Hematopoietic multipotent progenitor cell treated with erythropoietin and hydrocortisone succinate and interleukin-3 and kit ligand, for 4 days (in vitro differentiated cells): ENCODE measurements at regions not wholly inside any gene's neighbourhood (a gene's known extent, or its start where the extent isn't known, plus 50 kb on each side); places are given as distances from the start of the nearest gene placed in this dataset.

Source experiments
- DNase-seq: peaks from one replicate; pipeline ENCODE4 v3.0.0-alpha.2; 2015

GRCh38 chr3:117201901-117202774 is 492.6 kb downstream of the TUSC7 start:
- DNase-seq = no peak

- DNase-seq = no peak
These were observed 507.8 kb downstream of the TUSC7 start for GRCh38 chr3:117217355-117217754.

GRCh38 chr3:117217760-117218316 is 508.3 kb downstream of the TUSC7 start:
- DNase-seq = no peak

GRCh38 chr3:117218641-117219048 is 509.1 kb downstream of the TUSC7 start:
- DNase-seq = no peak

- no peak for DNase-seq
These were observed 509.7 kb downstream of the TUSC7 start for GRCh38 chr3:117219296-117219695.

GRCh38 chr3:117226932-117227331 is 517.4 kb downstream of the TUSC7 start:
- no peak for DNase-seq

GRCh38 chr3:117228466-117228865 is 518.9 kb downstream of the TUSC7 start:
- no peak for DNase-seq

GRCh38 chr3:117230924-117231323 is 521.3 kb downstream of the TUSC7 start:
- DNase-seq = no peak

- no peak for DNase-seq
These were observed 524.8 kb downstream of the TUSC7 start for GRCh38 chr3:117234331-117234730.

GRCh38 chr3:117235304-117235703 is 525.7 kb downstream of the TUSC7 start:
- DNase-seq = no peak

- no peak for DNase-seq
These were observed 529.2 kb downstream of the TUSC7 start for GRCh38 chr3:117238806-117239205.

- no peak for DNase-seq
These were observed 534.1 kb downstream of the TUSC7 start for GRCh38 chr3:117243657-117244056.

- no peak for DNase-seq
These were observed 537.4 kb downstream of the TUSC7 start for GRCh38 chr3:117246771-117247555.

GRCh38 chr3:117248153-117248552 is 538.6 kb downstream of the TUSC7 start:
- DNase-seq = no peak

- DNase-seq = no peak
These were observed 542.6 kb downstream of the TUSC7 start for GRCh38 chr3:117252208-117252607.

GRCh38 chr3:117252651-117253050 is 543.1 kb downstream of the TUSC7 start:
- DNase-seq = no peak

- no peak for DNase-seq
These were observed 544.1 kb downstream of the TUSC7 start for GRCh38 chr3:117253636-117254035.

GRCh38 chr3:117254985-117255384 is 545.4 kb downstream of the TUSC7 start:
- no peak for DNase-seq

GRCh38 chr3:117255736-117256135 is 546.2 kb downstream of the TUSC7 start:
- no peak for DNase-seq

GRCh38 chr3:117261983-117262421 is 552.4 kb downstream of the TUSC7 start:
- no peak for DNase-seq

- DNase-seq = no peak
These were observed 553.7 kb downstream of the TUSC7 start for GRCh38 chr3:117263270-117263669.

- DNase-seq = no peak
These were observed 554.2 kb downstream of the TUSC7 start for GRCh38 chr3:117263745-117264144.

- no peak for DNase-seq
These were observed 554.8 kb downstream of the TUSC7 start for GRCh38 chr3:117264204-117264994.
